IMR-90 (cell line): ENCODE measurements at regions not wholly inside any gene's neighbourhood (a gene's known extent, or its start where the extent isn't known, plus 50 kb on each side); places are given as distances from the start of the nearest gene placed in this dataset.

ENCODE experiments used
- ATAC-seq: fragments of 200-7000 bp; cut with Tn5 transposase; 2 replicates; pipeline ENCODE4 v1.9.1; 2020; ENCODE audit warnings: low read depth, mild to moderate bottlenecking, moderate library complexity
- BruUV-seq: library from RNA; stranded (reverse); fragments of 400-500 nt; replicated peaks from 2 replicates; lab custom pipeline; 2021; lab: Mats Ljungman, UMichigan
- CTCF ChIA-PET: fragments of 300-600 bp; formaldehyde crosslinking; extraction: SDS; loops from one replicate; lab custom pipeline; 2021; ENCODE audit warnings: antibody characterized with exemption; lab: Yijun Ruan, JAX
- POLR2A ChIA-PET: fragments of 300-600 bp; sonication (Branson Sonifier 250); formaldehyde crosslinking; loops from one replicate; lab custom pipeline; 2022; ENCODE audit warnings: antibody characterized with exemption; ENCODE audit not compliant: unreplicated experiment; lab: Charles Lee
- DNase-seq: peaks from one replicate; pipeline ENCODE4 v3.0.0; 2013
- H2AFZ ChIP-seq: replicated peaks from 2 replicates; pipeline ENCODE3; 2013; ENCODE audit warnings: low read length, mild to moderate bottlenecking; ENCODE audit not compliant: poor library complexity
- H2AK5ac ChIP-seq: 2 replicates; pipeline ENCODE4 v1.6.1; 2013; ENCODE audit warnings: low read depth, low read length, inconsistent platforms
- H2AK9ac ChIP-seq: replicated peaks from 2 replicates; pipeline ENCODE3; 2013; ENCODE audit warnings: mild to moderate bottlenecking, low read depth, low read length, moderate library complexity; ENCODE audit not compliant: poor library complexity
- H2BK120ac ChIP-seq: 2 replicates; pipeline ENCODE4 v1.6.1; 2013; ENCODE audit warnings: low read depth, low read length, inconsistent platforms
- H2BK15ac ChIP-seq: 3 replicates; pipeline ENCODE4 v1.6.1; 2013; ENCODE audit warnings: low read depth, low read length, inconsistent platforms
- H2BK20ac ChIP-seq: 2 replicates; pipeline ENCODE4 v1.6.1; 2013; ENCODE audit warnings: low read depth, mild to moderate bottlenecking, inconsistent platforms, low read length, moderate library complexity
- H2BK5ac ChIP-seq: 2 replicates; pipeline ENCODE4 v1.6.1; 2013; ENCODE audit warnings: mild to moderate bottlenecking, low read depth, low read length, inconsistent platforms; ENCODE audit not compliant: poor library complexity, severe bottlenecking
- H3K14ac ChIP-seq: replicated peaks from 2 replicates; pipeline ENCODE4 v1.6.1; 2013; ENCODE audit warnings: low read depth, low read length, inconsistent platforms
- H3K18ac ChIP-seq: 2 replicates; pipeline ENCODE4 v1.6.1; 2013; ENCODE audit warnings: low read depth, low read length, control low read depth
- H3K23ac ChIP-seq: 2 replicates; pipeline ENCODE4 v1.6.1; 2013; ENCODE audit warnings: low read depth, low read length, inconsistent platforms
- H3K27ac ChIP-seq: 2 replicates; pipeline ENCODE4 v1.5.1; 2013; ENCODE audit warnings: mild to moderate bottlenecking, control low read depth, low read length; ENCODE audit not compliant: insufficient read depth
- H3K27me3 ChIP-seq: 2 replicates; pipeline ENCODE4 v1.6.1; 2013; ENCODE audit warnings: low read length; ENCODE audit not compliant: control insufficient read depth, insufficient read depth
- H3K36me3 ChIP-seq: 2 replicates; pipeline ENCODE4 v1.6.1; 2013; ENCODE audit warnings: low read length, mixed read lengths; ENCODE audit not compliant: control insufficient read depth, insufficient read depth
- H3K4ac ChIP-seq: 2 replicates; pipeline ENCODE4 v1.6.1; 2013; ENCODE audit warnings: low read depth, low read length, inconsistent platforms
- H3K4me1 ChIP-seq: 2 replicates; pipeline ENCODE4 v1.6.1; 2013; ENCODE audit warnings: low read length, mixed read lengths; ENCODE audit not compliant: control insufficient read depth, insufficient read depth
- H3K4me2 ChIP-seq: 2 replicates; pipeline ENCODE4 v1.6.1; 2013; ENCODE audit warnings: low read depth, mild to moderate bottlenecking, control low read depth, low read length, moderate library complexity
- H3K4me3 ChIP-seq: 2 replicates; pipeline ENCODE4 v1.5.1; 2013; ENCODE audit warnings: low read depth, mild to moderate bottlenecking, control low read depth, low read length, moderate library complexity; ENCODE audit not compliant: insufficient read depth
- H3K56ac ChIP-seq: 2 replicates; pipeline ENCODE4 v1.6.1; 2013; ENCODE audit warnings: low read length, inconsistent platforms; ENCODE audit not compliant: insufficient read depth; ENCODE audit errors: extremely low read depth
- H3K79me1 ChIP-seq, 2 experiments: 2 replicates each; pipeline ENCODE4 v1.6.1; 2013; ENCODE audit warnings: low read length in 2 of 2, inconsistent platforms in 1 of 2, low read depth in 1 of 2
- H3K9ac ChIP-seq: 2 replicates; pipeline ENCODE4 v1.6.1; 2013; ENCODE audit warnings: low read depth, low read length, control low read depth
- H3K9me1 ChIP-seq: 2 replicates; pipeline ENCODE4 v1.6.1; 2013; ENCODE audit warnings: low read length, inconsistent platforms; ENCODE audit not compliant: insufficient read depth
- H3K9me3 ChIP-seq: 2 replicates; pipeline ENCODE4 v1.6.1; 2013; ENCODE audit warnings: low read length; ENCODE audit not compliant: control insufficient read depth, insufficient read depth
- H4K20me1 ChIP-seq: 2 replicates; pipeline ENCODE4 v1.6.1; 2013; ENCODE audit warnings: low read length, inconsistent platforms; ENCODE audit not compliant: insufficient read depth
- H4K5ac ChIP-seq: 2 replicates; pipeline ENCODE4 v1.6.1; 2013; ENCODE audit warnings: mild to moderate bottlenecking, low read depth, low read length, control low read depth
- H4K8ac ChIP-seq, 2 experiments: 2 replicates each; pipeline ENCODE4 v1.6.1; 2013; ENCODE audit warnings: low read depth in 2 of 2, low read length in 2 of 2, control low read depth in 1 of 2, inconsistent platforms in 1 of 2
- H4K91ac ChIP-seq: 2 replicates; pipeline ENCODE4 v1.6.1; 2013; ENCODE audit warnings: low read depth, low read length, inconsistent platforms; ENCODE audit not compliant: insufficient read depth
- CEBPB ChIP-seq: IDR thresholded peaks from 2 replicates; pipeline ENCODE4 v1.6.1; 2012; ENCODE audit warnings: low read depth, low read length, improper control_type of control experiment
- MXI1 ChIP-seq: IDR thresholded peaks from 2 replicates; pipeline ENCODE4 v1.6.1; 2012; ENCODE audit warnings: low read depth, mild to moderate bottlenecking, low read length, moderate library complexity, borderline replicate concordance
- NFE2L2 ChIP-seq: fragments of 150-350 bp; IDR thresholded peaks from 2 replicates; pipeline ENCODE4 v1.6.1; 2016; ENCODE audit warnings: low read depth, mild to moderate bottlenecking, low read length
- POLR2A ChIP-seq: IDR thresholded peaks from 2 replicates; pipeline ENCODE4 v1.6.1; 2012; ENCODE audit warnings: mild to moderate bottlenecking, low read depth, low read length
- RCOR1 ChIP-seq: IDR thresholded peaks from 2 replicates; pipeline ENCODE4 v1.6.1; 2012; ENCODE audit warnings: mild to moderate bottlenecking, low read length, improper control_type of control experiment; ENCODE audit not compliant: insufficient replicate concordance
- RFX5 ChIP-seq: IDR thresholded peaks from 2 replicates; pipeline ENCODE4 v1.8.0; 2012; ENCODE audit warnings: low read depth, mild to moderate bottlenecking, low read length, moderate library complexity
- WGBS, 2 experiments: methylation state at CpG; one replicate each; pipeline versions ENCODE4 v1.1.5 to v1.1.7; 2013; ENCODE audit warnings: missing lambda C conversion rate in 2 of 2; ENCODE audit not compliant: insufficient read length in 1 of 2; ENCODE audit errors: extremely low coverage in 2 of 2; 5-methylcytosine and 5-hydroxymethylcytosine counted together
- dilution Hi-C: fragments of 300-500 bp; cut with HindIII; formaldehyde crosslinking; loops from one replicate; pipeline ENCODE4 v1.14.3; 2018; ENCODE audit warnings: low sequenced_read_pairs; ENCODE audit not compliant: unreplicated experiment
- in situ Hi-C: fragments of 300-500 bp; cut with MboI; formaldehyde crosslinking; loops from 3 replicates; pipeline ENCODE4 v1.14.3; 2019; ENCODE audit warnings: low sequenced_read_pairs, inconsistent platforms, mixed read lengths
- intact Hi-C: fragments of 100-400 bp; cut with micrococcal nuclease; formaldehyde crosslinking; loops from 2 replicates; pipeline ENCODE4 v1.10.0; 2022

GRCh38 chr14:84814391-84814790, 715.6 kb upstream of the FLRT2 start:
- no peaks in the 10 kb centered on the region for H3K4me1 ChIP-seq
- H3K36me3 ChIP-seq: no peaks in the 10 kb centered on the region
- no peak overlapping the region for H3K23ac ChIP-seq
- no peak overlapping the region for H2BK20ac ChIP-seq
- no peak overlapping the region for H3K4me3 ChIP-seq
- in situ Hi-C loops: no loop called here
- no peak overlapping the region for H2BK5ac ChIP-seq
- no peak overlapping the region for H3K4ac ChIP-seq
- no peaks in the 10 kb centered on the region; the same call in 1 of the 2 replicates for H3K9me3 ChIP-seq
- no peak for ATAC-seq
- WGBS, 2 experiments: no CpG with 5 or more reads among the region's 1 CpG
- no peaks in the 10 kb centered on the region for H3K27me3 ChIP-seq
- ChIA-PET CTCF (no interaction called here), POLR2A (no interaction called here)
- H4K5ac ChIP-seq: no peak overlapping the region
- no peak overlapping the region for H4K91ac ChIP-seq
- no peak for DNase-seq
- H4K8ac ChIP-seq: no peak overlapping the region
- H3K18ac ChIP-seq: no peak overlapping the region
- dilution Hi-C loops: no loop called here
- no peak overlapping the region for H3K4me2 ChIP-seq
- intact Hi-C loops: no loop called here
- H3K56ac ChIP-seq: no peak overlapping the region
- H3K9me1 ChIP-seq: no peaks in the 10 kb centered on the region
- H2AK9ac ChIP-seq: no peak overlapping the region
- H3K27ac ChIP-seq: no peak overlapping the region
- H2AFZ ChIP-seq: no peak overlapping the region
- no peaks in the 10 kb centered on the region for H3K79me1 ChIP-seq
- no peak overlapping the region for H2BK15ac ChIP-seq
- no peak overlapping the region for H2AK5ac ChIP-seq
- H3K14ac ChIP-seq: no peak overlapping the region
- no peak for TF ChIP-seq RCOR1
- no peak for TF ChIP-seq CEBPB
- no peak for TF ChIP-seq RFX5
- TF ChIP-seq NFE2L2: no peak
- no peak for TF ChIP-seq MXI1
- TF ChIP-seq POLR2A: no peak
- H4K20me1 ChIP-seq: no peaks in the 10 kb centered on the region
- H3K9ac ChIP-seq: no peak overlapping the region
- no TSS peak for BruUV-seq
- H2BK120ac ChIP-seq: no peak overlapping the region
